ENCODE measurements at regions not wholly inside any gene's neighbourhood (a gene's known extent, or its start where the extent isn't known, plus 50 kb on each side); places are given as distances from the start of the nearest gene placed in this dataset.

GRCh38 chr17:14474591-14474990 lies 173.7 kb downstream of the HS3ST3B1 start:
- Histone ChIP-seq H3K4me1 (ENCODE audit: control insufficient read depth, insufficient read depth, low read length, poor library complexity, severe bottlenecking) (peaks cover 8% of the 10 kb centered on the region), H3K27ac (ENCODE audit: low read depth, low read length, severe bottlenecking) (no peak overlapping the region), H3K4me3 (ENCODE audit: extremely low read depth, insufficient read depth, low read length, poor library complexity, severe bottlenecking) (no peak overlapping the region), H3K36me3 (ENCODE audit: control insufficient read depth, insufficient read depth, low read length) (no peaks in the 10 kb centered on the region), H3K9me3 (ENCODE audit: control insufficient read depth, low read length) (no peaks in the 10 kb centered on the region)
- 73 to 90% methylated on average over 3 to 4 of the region's 4 CpGs for WGBS, 2 experiments (ENCODE audit: insufficient coverage in 2 of 2)

DNA sequence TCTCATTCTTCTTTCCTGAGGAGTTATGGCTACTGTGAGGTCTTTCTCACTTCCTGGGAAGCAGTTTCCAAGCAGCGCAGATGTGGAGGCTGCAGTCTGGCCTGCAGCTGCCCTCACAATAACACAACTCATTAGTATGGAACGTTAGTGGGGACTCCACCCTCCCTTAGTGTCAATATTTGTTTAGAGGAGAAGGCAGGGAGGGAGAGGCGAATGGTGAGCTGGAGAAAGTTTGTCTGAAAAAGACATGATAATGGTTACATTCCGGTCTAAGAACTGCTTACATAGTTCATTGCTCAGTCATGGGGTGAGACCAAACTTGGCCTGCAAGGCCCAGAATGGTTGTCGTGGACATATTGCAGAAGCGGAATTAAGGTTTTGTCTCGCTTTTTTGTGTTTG lies 170.2 kb downstream of the HS3ST3B1 start:
- Histone ChIP-seq H3K36me3 (ENCODE audit: control insufficient read depth, insufficient read depth, low read length) (no peaks in the 10 kb centered on the region), H3K27ac (ENCODE audit: low read depth, low read length, severe bottlenecking) (no peak overlapping the region), H3K9me3 (ENCODE audit: control insufficient read depth, low read length) (no peaks in the 10 kb centered on the region), H3K4me3 (ENCODE audit: extremely low read depth, insufficient read depth, low read length, poor library complexity, severe bottlenecking) (no peak overlapping the region), H3K4me1 (ENCODE audit: control insufficient read depth, insufficient read depth, low read length, poor library complexity, severe bottlenecking) (peaks cover 8% of the 10 kb centered on the region)
- 56 to 94% methylated on average over 2 of the region's 7 CpGs for WGBS, 2 experiments (ENCODE audit: insufficient coverage in 2 of 2)

DNA sequence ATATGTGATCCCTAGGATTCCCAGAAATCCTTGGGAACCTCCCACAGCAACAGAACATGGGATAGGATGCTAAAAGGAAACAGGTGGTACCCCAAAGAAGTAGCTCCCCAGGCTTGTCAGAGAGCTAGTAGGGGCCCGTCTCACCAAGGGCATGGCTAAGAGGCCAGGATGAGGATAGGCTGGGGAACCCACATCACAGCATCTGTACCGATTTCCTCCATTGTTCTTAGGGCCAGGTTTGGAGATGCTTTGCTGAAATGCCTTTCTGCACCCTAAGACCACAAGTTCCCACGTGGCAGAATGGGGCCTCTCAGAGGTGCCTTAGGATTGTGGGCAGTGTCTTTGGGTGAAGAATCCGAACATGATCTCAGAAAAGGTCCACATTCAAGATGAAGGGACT lies 169.5 kb downstream of the HS3ST3B1 start:
- Histone ChIP-seq H3K9me3 (ENCODE audit: control insufficient read depth, low read length) (no peaks in the 10 kb centered on the region), H3K36me3 (ENCODE audit: control insufficient read depth, insufficient read depth, low read length) (no peaks in the 10 kb centered on the region), H3K4me1 (ENCODE audit: control insufficient read depth, insufficient read depth, low read length, poor library complexity, severe bottlenecking) (peaks cover 8% of the 10 kb centered on the region), H3K27ac (ENCODE audit: low read depth, low read length, severe bottlenecking) (no peak overlapping the region), H3K4me3 (ENCODE audit: extremely low read depth, insufficient read depth, low read length, poor library complexity, severe bottlenecking) (no peak overlapping the region)
- 86 to 94% methylated on average over 3 of the region's 4 CpGs for WGBS, 2 experiments (ENCODE audit: insufficient coverage in 2 of 2)

GRCh38 chr17:14469971-14470370 lies 169.1 kb downstream of the HS3ST3B1 start:
- 81 to 89% methylated on average over 2 to 3 of the region's 3 CpGs for WGBS, 2 experiments (ENCODE audit: insufficient coverage in 2 of 2)
- Histone ChIP-seq H3K4me1 (ENCODE audit: control insufficient read depth, insufficient read depth, low read length, poor library complexity, severe bottlenecking) (peaks cover 8% of the 10 kb centered on the region), H3K36me3 (ENCODE audit: control insufficient read depth, insufficient read depth, low read length) (no peaks in the 10 kb centered on the region), H3K4me3 (ENCODE audit: extremely low read depth, insufficient read depth, low read length, poor library complexity, severe bottlenecking) (no peak overlapping the region), H3K27ac (ENCODE audit: low read depth, low read length, severe bottlenecking) (no peak overlapping the region), H3K9me3 (ENCODE audit: control insufficient read depth, low read length) (no peaks in the 10 kb centered on the region)

- no CpG with 5 or more reads among the region's 3 CpGs for WGBS, 2 experiments (ENCODE audit: insufficient coverage in 2 of 2)
- Histone ChIP-seq H3K9me3 (ENCODE audit: control insufficient read depth, low read length) (no peaks in the 10 kb centered on the region), H3K4me1 (ENCODE audit: control insufficient read depth, insufficient read depth, low read length, poor library complexity, severe bottlenecking) (peaks cover 8% of the 10 kb centered on the region), H3K27ac (ENCODE audit: low read depth, low read length, severe bottlenecking) (no peak overlapping the region), H3K4me3 (ENCODE audit: extremely low read depth, insufficient read depth, low read length, poor library complexity, severe bottlenecking) (no peak overlapping the region), H3K36me3 (ENCODE audit: control insufficient read depth, insufficient read depth, low read length) (no peaks in the 10 kb centered on the region)
These were observed 168.0 kb downstream of the HS3ST3B1 start for GRCh38 chr17:14468858-14469257.

DNA sequence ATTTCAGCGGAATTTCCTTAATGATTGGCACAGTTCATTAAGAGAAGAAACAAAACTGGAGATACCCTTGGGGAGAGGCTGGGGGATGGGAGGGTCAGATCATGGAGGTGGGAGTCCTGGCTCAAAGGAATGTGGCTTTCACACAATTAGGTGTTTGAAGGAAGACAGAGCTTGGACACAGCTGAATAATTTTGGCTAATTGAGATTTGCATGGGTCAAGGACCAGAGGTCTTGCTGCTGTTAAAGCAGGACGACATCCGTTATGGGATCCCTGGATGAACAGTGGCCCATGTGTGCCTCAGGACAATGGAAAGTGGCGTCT lies 160.3 kb downstream of the HS3ST3B1 start:
- H3K4me1 ChIP-seq (ENCODE audit: control insufficient read depth, insufficient read depth, low read length, poor library complexity, severe bottlenecking): no peaks in the 10 kb centered on the region
- 82 to 85% methylated on average over 4 of the region's 4 CpGs for WGBS, 2 experiments (ENCODE audit: insufficient coverage in 2 of 2)
- H3K27ac ChIP-seq (ENCODE audit: low read depth, low read length, severe bottlenecking): no peak overlapping the region
- no peaks in the 10 kb centered on the region for H3K36me3 ChIP-seq (ENCODE audit: control insufficient read depth, insufficient read depth, low read length)
- H3K9me3 ChIP-seq (ENCODE audit: control insufficient read depth, low read length): no peaks in the 10 kb centered on the region
- no peak overlapping the region for H3K4me3 ChIP-seq (ENCODE audit: extremely low read depth, insufficient read depth, low read length, poor library complexity, severe bottlenecking)

DNA sequence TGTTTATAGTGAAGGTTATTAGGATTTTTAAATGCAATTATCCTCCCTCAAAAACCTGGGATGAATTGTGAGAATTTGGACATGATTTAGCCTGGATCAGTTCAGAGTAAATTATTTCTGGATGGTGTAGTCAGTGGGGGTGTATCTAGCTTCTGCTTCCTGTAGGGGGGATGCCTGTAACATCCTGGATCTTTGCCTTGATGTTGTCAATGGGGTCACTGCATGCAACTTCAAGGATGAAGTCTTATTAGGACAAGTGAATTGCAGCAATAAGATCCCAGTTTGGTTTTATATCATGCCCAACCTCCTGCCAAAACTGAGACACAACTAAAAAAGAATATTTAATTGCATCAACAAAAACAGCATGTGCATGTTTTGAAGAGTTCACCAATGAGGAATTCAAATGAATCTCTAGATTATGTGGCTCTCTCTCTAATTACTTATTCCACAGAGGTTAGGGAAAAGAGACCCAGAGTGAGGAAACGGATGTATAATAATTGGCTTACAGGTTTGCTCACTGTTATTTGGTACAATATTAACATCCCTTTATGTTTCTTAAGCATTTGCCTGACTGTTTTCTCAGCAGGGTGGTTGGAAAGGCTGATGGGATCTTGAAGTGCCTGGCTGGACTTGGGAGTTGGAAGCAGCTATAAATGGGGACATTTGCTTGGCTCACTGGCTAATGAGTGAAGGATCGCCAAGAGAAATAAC lies 159.8 kb downstream of the HS3ST3B1 start:
- H3K36me3 ChIP-seq (ENCODE audit: control insufficient read depth, insufficient read depth, low read length): no peaks in the 10 kb centered on the region
- no peaks in the 10 kb centered on the region for H3K9me3 ChIP-seq (ENCODE audit: control insufficient read depth, low read length)
- no peaks in the 10 kb centered on the region for H3K4me1 ChIP-seq (ENCODE audit: control insufficient read depth, insufficient read depth, low read length, poor library complexity, severe bottlenecking)
- no peak overlapping the region for H3K27ac ChIP-seq (ENCODE audit: low read depth, low read length, severe bottlenecking)
- H3K4me3 ChIP-seq (ENCODE audit: extremely low read depth, insufficient read depth, low read length, poor library complexity, severe bottlenecking): no peak overlapping the region
- WGBS, 2 experiments (ENCODE audit: insufficient coverage in 2 of 2): 80 to 100% methylated on average over 1 of the region's 2 CpGs

- Histone ChIP-seq H3K4me3 (ENCODE audit: extremely low read depth, insufficient read depth, low read length, poor library complexity, severe bottlenecking) (no peak overlapping the region), H3K27ac (ENCODE audit: low read depth, low read length, severe bottlenecking) (no peak overlapping the region), H3K9me3 (ENCODE audit: control insufficient read depth, low read length) (no peaks in the 10 kb centered on the region), H3K4me1 (ENCODE audit: control insufficient read depth, insufficient read depth, low read length, poor library complexity, severe bottlenecking) (no peaks in the 10 kb centered on the region), H3K36me3 (ENCODE audit: control insufficient read depth, insufficient read depth, low read length) (no peaks in the 10 kb centered on the region)
- 89 to 100% methylated on average over 2 to 4 of the region's 5 CpGs for WGBS, 2 experiments (ENCODE audit: insufficient coverage in 2 of 2)
These were observed 159.1 kb downstream of the HS3ST3B1 start for GRCh38 chr17:14459955-14460354.

DNA sequence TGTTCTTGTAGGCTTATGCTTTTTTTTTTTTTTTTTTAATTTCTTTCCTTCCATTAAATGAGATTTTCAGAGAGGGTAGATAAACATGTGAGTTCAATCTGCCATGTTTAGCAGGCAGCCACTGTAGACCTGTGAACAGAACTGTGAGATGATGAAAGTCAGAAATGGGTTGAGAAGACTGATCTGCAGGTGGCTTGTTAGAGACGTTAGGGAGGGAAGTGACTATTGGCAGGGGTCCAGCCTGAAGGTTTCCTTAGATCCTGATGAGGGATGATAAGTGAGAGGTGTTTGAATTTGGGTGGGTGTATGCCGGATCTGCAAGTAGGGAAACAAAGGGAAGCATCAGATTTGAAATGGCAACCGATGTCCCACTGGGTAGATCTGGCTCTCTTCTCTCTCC lies 157.8 kb downstream of the HS3ST3B1 start:
- Histone ChIP-seq H3K4me3 (ENCODE audit: extremely low read depth, insufficient read depth, low read length, poor library complexity, severe bottlenecking) (no peak overlapping the region), H3K4me1 (ENCODE audit: control insufficient read depth, insufficient read depth, low read length, poor library complexity, severe bottlenecking) (no peaks in the 10 kb centered on the region), H3K27ac (ENCODE audit: low read depth, low read length, severe bottlenecking) (no peak overlapping the region), H3K9me3 (ENCODE audit: control insufficient read depth, low read length) (no peaks in the 10 kb centered on the region), H3K36me3 (ENCODE audit: control insufficient read depth, insufficient read depth, low read length) (no peaks in the 10 kb centered on the region)
- WGBS, 2 experiments (ENCODE audit: insufficient coverage in 2 of 2): 61 to 68% methylated on average over 2 to 3 of the region's 3 CpGs

DNA sequence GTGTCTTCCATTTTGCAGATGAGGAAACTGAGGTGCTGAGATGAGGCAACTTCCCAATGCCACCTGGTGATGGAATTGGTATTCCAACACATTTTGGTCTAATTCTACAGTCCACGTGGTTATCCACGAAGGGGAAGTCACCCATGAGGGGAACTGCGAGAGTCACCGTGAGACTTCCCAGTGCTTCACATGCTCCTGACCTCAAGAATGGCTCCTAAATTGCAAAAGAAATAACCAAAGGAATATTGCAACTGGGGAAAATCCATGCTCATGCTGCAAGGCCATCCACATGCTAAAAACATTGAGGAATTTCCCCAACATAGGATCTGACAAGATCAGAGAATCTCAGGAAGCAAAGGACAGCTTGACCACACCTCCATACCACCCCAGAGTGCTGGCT lies 153.9 kb downstream of the HS3ST3B1 start:
- WGBS, 2 experiments (ENCODE audit: insufficient coverage in 2 of 2): 94 to 96% methylated on average over 4 of the region's 4 CpGs
- H3K27ac ChIP-seq (ENCODE audit: low read depth, low read length, severe bottlenecking): no peak overlapping the region
- H3K9me3 ChIP-seq (ENCODE audit: control insufficient read depth, low read length): no peaks in the 10 kb centered on the region
- no peaks in the 10 kb centered on the region for H3K36me3 ChIP-seq (ENCODE audit: control insufficient read depth, insufficient read depth, low read length)
- no peak overlapping the region for H3K4me3 ChIP-seq (ENCODE audit: extremely low read depth, insufficient read depth, low read length, poor library complexity, severe bottlenecking)
- peaks cover 3% of the 10 kb centered on the region for H3K4me1 ChIP-seq (ENCODE audit: control insufficient read depth, insufficient read depth, low read length, poor library complexity, severe bottlenecking)

DNA sequence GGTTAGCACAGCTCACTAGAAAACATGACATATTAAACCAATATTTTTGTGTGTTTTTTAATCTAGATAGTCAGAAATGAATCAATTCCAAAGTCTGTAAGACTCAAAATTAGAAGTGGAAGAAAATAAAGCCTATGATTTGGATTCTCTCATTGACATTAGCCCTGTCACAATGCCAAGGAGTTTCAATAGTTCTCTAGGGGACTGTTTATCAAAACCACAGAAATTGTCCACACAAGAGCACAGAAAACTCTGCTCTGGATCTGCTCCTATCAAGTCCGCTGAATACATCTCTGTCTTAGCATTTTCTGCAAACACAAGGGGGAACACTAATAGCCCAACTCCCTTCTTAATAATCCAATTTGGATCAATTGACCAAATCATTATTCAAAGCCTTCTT lies 152.0 kb downstream of the HS3ST3B1 start:
- no peak overlapping the region for H3K27ac ChIP-seq (ENCODE audit: low read depth, low read length, severe bottlenecking)
- H3K4me1 ChIP-seq (ENCODE audit: control insufficient read depth, insufficient read depth, low read length, poor library complexity, severe bottlenecking): peaks cover 3% of the 10 kb centered on the region
- H3K36me3 ChIP-seq (ENCODE audit: control insufficient read depth, insufficient read depth, low read length): no peaks in the 10 kb centered on the region
- no peaks in the 10 kb centered on the region for H3K9me3 ChIP-seq (ENCODE audit: control insufficient read depth, low read length)
- no peak overlapping the region for H3K4me3 ChIP-seq (ENCODE audit: extremely low read depth, insufficient read depth, low read length, poor library complexity, severe bottlenecking)
- 100% methylated on average over 1 of the region's 1 CpG; no CpG with 5 or more reads in 1 of the 2 experiments for WGBS, 2 experiments (ENCODE audit: insufficient coverage in 2 of 2)

All from mesodermal cell (in vitro differentiated cells).